ENCODE measurements at regions not wholly inside any gene's neighbourhood (a gene's known extent, or its start where the extent isn't known, plus 50 kb on each side); places are given as distances from the start of the nearest gene placed in this dataset.

GRCh38 chr20:1062334-1063010 lies 55.9 kb upstream of the PSMF1 start:
- no peak overlapping the region for H3K9ac ChIP-seq (ENCODE audit: control insufficient read depth, insufficient read depth, low read length)
- TF ChIP-seq NFIC (IDR thresholded peaks at IDR 0.05; ENCODE audit: low read depth, low read length), result no peak
- no peak for TF ChIP-seq RFX5 (IDR thresholded peaks at IDR 0.05; ENCODE audit: low read depth, low read length)
- TF ChIP-seq YBX1 (IDR thresholded peaks at IDR 0.05), result no peak
- TF ChIP-seq SREBF1 (IDR thresholded peaks at IDR 0.05; ENCODE audit: low read length), result no peak
- no peak for TF ChIP-seq NR2C1 (IDR thresholded peaks at IDR 0.05)
- TF ChIP-seq TCF7 (IDR thresholded peaks at IDR 0.05; ENCODE audit: borderline replicate concordance), result no peak
- TF ChIP-seq DPF2 (IDR thresholded peaks at IDR 0.05), result no peak
- no peak for TF ChIP-seq JUNB (IDR thresholded peaks at IDR 0.05)
- TF ChIP-seq POLR2A (IDR thresholded peaks at IDR 0.05; ENCODE audit: low read depth, low read length), result no peak
- TF ChIP-seq ZNF592 (IDR thresholded peaks at IDR 0.05), result no peak
- no peak for TF ChIP-seq ZNF384 (IDR thresholded peaks at IDR 0.05; ENCODE audit: borderline replicate concordance, low read depth, low read length)
- TF ChIP-seq BHLHE40 (IDR thresholded peaks at IDR 0.05; ENCODE audit: borderline replicate concordance in 1 of 2, low read depth in 2 of 2, low read length in 1 of 2), result no peak
- no peak for TF ChIP-seq POU2F2 (IDR thresholded peaks at IDR 0.05; ENCODE audit: borderline replicate concordance, low read depth, low read length)
- TF ChIP-seq IRF4 (IDR thresholded peaks at IDR 0.05; ENCODE audit: low read depth, low read length), result no peak
- H3K36me3 ChIP-seq (ENCODE audit: control insufficient read depth in 2 of 2, insufficient read depth in 2 of 2, low read length in 1 of 2), result no peaks in the 10 kb centered on the region
- H3K4me3 ChIP-seq, result no peak overlapping the region
- DNase-seq (ENCODE audit: low read depth, low spot score) (no peak), ATAC-seq (no peak), FAIRE-seq (no peak)
- no TSS peak for BruUV-seq (replicated peaks)
- H3K9me3 ChIP-seq (replicated peaks; ENCODE audit: control insufficient read depth, insufficient read depth, low read length), result no peaks in the 10 kb centered on the region
- intact Hi-C loops (cut with micrococcal nuclease; ENCODE audit: unreplicated experiment) (no loop called here), in situ Hi-C loops (cut with MboI) (no loop called here)
- H3K4me2 ChIP-seq (ENCODE audit: control insufficient read depth, insufficient read depth), result no peak overlapping the region
- CTCF ChIA-PET, result interaction anchor here (0.6 kb wide), 1 partner anchor 1939 kb away, joined by 3 read pairs; no protein-coding TSS in a partner anchor
- POLR2A ChIA-PET, result no interaction called here
- H3K27me3 ChIP-seq (replicated peaks in 1 of 2; ENCODE audit: control insufficient read depth in 2 of 2, insufficient read depth in 2 of 2, low read length in 1 of 2), result no peaks in the 10 kb centered on the region
- H3K27ac ChIP-seq (ENCODE audit: control insufficient read depth, insufficient read depth), result no peak overlapping the region
- H3K79me2 ChIP-seq (ENCODE audit: control insufficient read depth, insufficient read depth, low read length), result no peaks in the 10 kb centered on the region
- H4K20me1 ChIP-seq (ENCODE audit: control insufficient read depth, insufficient read depth), result no peaks in the 10 kb centered on the region
- 39% methylated on average over 6 of the region's 6 CpGs for WGBS (ENCODE audit: insufficient coverage, insufficient replicate concordance, low lambda C conversion rate, missing lambda C conversion rate)
- H2AFZ ChIP-seq (ENCODE audit: control insufficient read depth, low read depth, low read length), result no peak overlapping the region
- RAD21 ChIA-PET (ENCODE audit: unreplicated experiment), result no interaction called here
- no peaks in the 10 kb centered on the region for H3K4me1 ChIP-seq (ENCODE audit: control insufficient read depth, insufficient read depth, low read length)
- SMC1A ChIA-PET (ENCODE audit: uncharacterized antibody, unreplicated experiment), result no interaction called here
